ENCODE measurements at regions not wholly inside any gene's neighbourhood (a gene's known extent, or its start where the extent isn't known, plus 50 kb on each side); places are given as distances from the start of the nearest gene placed in this dataset.

GRCh38 chr5:74916831-74917710, 50.9 kb upstream of the FAM169A start:
- no peak for DNase-seq (ENCODE audit: low spot score)

All from GM03348 (cell line).